ENCODE measurements at regions not wholly inside any gene's neighbourhood (a gene's known extent, or its start where the extent isn't known, plus 50 kb on each side); places are given as distances from the start of the nearest gene placed in this dataset.

DNA sequence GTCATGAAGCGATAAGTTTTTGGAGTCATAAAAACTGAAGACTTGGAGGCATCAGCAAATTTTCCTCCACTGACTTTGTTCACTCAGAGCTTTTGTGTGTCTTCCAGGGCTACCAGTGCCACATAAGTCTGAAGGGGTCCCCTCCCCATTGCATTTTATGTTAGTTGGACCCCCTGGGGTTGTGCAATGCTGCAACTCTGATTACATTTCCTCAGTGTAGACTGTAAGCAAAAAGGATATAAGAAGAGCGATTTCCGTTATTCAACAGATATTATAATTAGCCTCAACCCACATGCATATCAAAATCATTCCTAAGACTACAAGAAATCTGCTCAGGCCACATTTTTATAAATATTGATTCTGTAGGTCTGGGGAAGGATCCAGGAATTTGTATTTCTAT lies 324.0 kb downstream of the TDRD3 start:
- TF ChIP-seq POLR2AphosphoS5 (IDR thresholded peaks at IDR 0.05; ENCODE audit: low read depth, low read length) (no peak), KDM1A (IDR thresholded peaks at IDR 0.05; ENCODE audit: borderline replicate concordance, low read length) (no peak)
- TF ChIP-seq, protein P1, sequence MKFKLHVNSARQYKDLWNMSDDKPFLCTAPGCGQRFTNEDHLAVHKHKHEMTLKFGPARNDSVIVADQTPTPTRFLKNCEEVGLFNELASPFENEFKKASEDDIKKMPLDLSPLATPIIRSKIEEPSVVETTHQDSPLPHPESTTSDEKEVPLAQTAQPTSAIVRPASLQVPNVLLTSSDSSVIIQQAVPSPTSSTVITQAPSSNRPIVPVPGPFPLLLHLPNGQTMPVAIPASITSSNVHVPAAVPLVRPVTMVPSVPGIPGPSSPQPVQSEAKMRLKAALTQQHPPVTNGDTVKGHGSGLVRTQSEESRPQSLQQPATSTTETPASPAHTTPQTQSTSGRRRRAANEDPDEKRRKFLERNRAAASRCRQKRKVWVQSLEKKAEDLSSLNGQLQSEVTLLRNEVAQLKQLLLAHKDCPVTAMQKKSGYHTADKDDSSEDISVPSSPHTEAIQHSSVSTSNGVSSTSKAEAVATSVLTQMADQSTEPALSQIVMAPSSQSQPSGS (IDR thresholded peaks at IDR 0.05; ENCODE audit: low read length): no peak
- Histone ChIP-seq H2BK15ac (ENCODE audit: low read length) (no peak overlapping the region), H2BK12ac (ENCODE audit: low read depth, low read length) (no peak overlapping the region), H3K79me2 (ENCODE audit: control insufficient read depth in 1 of 2, insufficient read depth in 2 of 2, low read length in 2 of 2) (no peaks in the 10 kb centered on the region), H3K23ac (ENCODE audit: insufficient read length) (no peak overlapping the region), H2AFZ (ENCODE audit: low read length) (no peak overlapping the region), H2BK120ac (replicated peaks; ENCODE audit: low read depth, low read length) (no peak overlapping the region), H3K4me1 (replicated peaks in 1 of 4; ENCODE audit: control insufficient read depth in 3 of 4, insufficient read depth in 4 of 4, low read length in 3 of 4) (peaks cover 0 to 3% (median 0%) of the 10 kb centered on the region in 4 experiments; a peak in 1 of 7 replicates), H3K9ac (replicated peaks in 1 of 4; ENCODE audit: extremely low read depth in 1 of 4, low read depth in 3 of 4, low read length in 3 of 4) (no peak overlapping the region), H3K56ac (replicated peaks; ENCODE audit: insufficient read length, low read depth, low read length) (no peak overlapping the region), H3K9me3 (ENCODE audit: insufficient read depth in 2 of 2, low read depth in 1 of 2, low read length in 1 of 2) (no peaks in the 10 kb centered on the region), H3K27ac (ENCODE audit: low read depth, low read length) (no peak overlapping the region), H3K4me3 (ENCODE audit: extremely low read depth in 1 of 4, insufficient read depth in 2 of 4, low read depth in 3 of 4, low read length in 4 of 4) (no peak overlapping the region), H3K4ac (replicated peaks; ENCODE audit: insufficient read length, low read depth, low read length) (no peak overlapping the region), H2AK5ac (ENCODE audit: low read depth, low read length) (no peak overlapping the region), H4K91ac (replicated peaks; ENCODE audit: insufficient read length, low read length) (no peak overlapping the region), H4K20me1 (replicated peaks in 1 of 2; ENCODE audit: control insufficient read depth in 1 of 2, insufficient read depth in 2 of 2, low read length in 2 of 2) (no peaks in the 10 kb centered on the region), H2BK5ac (ENCODE audit: low read depth, low read length) (no peak overlapping the region), H3K79me1 (ENCODE audit: low read depth, low read length) (no peaks in the 10 kb centered on the region), H4K5ac (ENCODE audit: insufficient read length, low read depth, low read length) (no peak overlapping the region), H3K18ac (ENCODE audit: extremely low read depth, low read length) (no peak overlapping the region), H3K14ac (ENCODE audit: insufficient read length) (no peak overlapping the region), H3K27me3 (replicated peaks in 1 of 4; ENCODE audit: control insufficient read depth in 3 of 4, extremely low read depth in 1 of 4, insufficient read depth in 3 of 4, low read length in 3 of 4) (peaks cover 0 to 1% (median 0%) of the 10 kb centered on the region in 4 experiments; a peak in 1 of 7 replicates), H3K36me3 (ENCODE audit: control insufficient read depth in 2 of 4, insufficient read depth in 4 of 4, low read length in 3 of 4) (no peaks in the 10 kb centered on the region), H3K4me2 (ENCODE audit: insufficient read depth in 1 of 2, low read depth in 2 of 2, low read length in 2 of 2) (no peak overlapping the region), H4K8ac (ENCODE audit: extremely low read depth, insufficient read depth, low read length) (no peak overlapping the region), H2BK20ac (ENCODE audit: low read length) (no peak overlapping the region), H3K23me2 (ENCODE audit: low read depth, low read length) (no peaks in the 10 kb centered on the region)
- ChIA-PET POLR2A (ENCODE audit: partially characterized antibody) (no interaction called here), CTCF (ENCODE audit: partially characterized antibody) (interaction anchor here (1.3 kb wide), 1 partner anchor 11 kb away, joined by 5 read pairs; no protein-coding TSS in a partner anchor)
- no peak for DNase-seq (ENCODE audit: low read depth in 1 of 2, low spot score in 2 of 2)
- FAIRE-seq: no peak
- 91% methylated on average over 3 of the region's 3 CpGs; no CpG with 5 or more reads in 1 of the 2 experiments for whole genome bisulfite sequencing, 2 experiments (ENCODE audit: extremely low coverage in 1 of 2, insufficient coverage in 1 of 2, insufficient read length in 1 of 2, insufficient replicate concordance in 2 of 2, low coverage in 1 of 2, low lambda C conversion rate in 2 of 2, missing lambda C conversion rate in 1 of 2)
